Kidney (tissue), 13 donors: ENCODE measurements at regions not wholly inside any gene's neighbourhood (a gene's known extent, or its start where the extent isn't known, plus 50 kb on each side); places are given as distances from the start of the nearest gene placed in this dataset.
A peak's percentile ranks its signal among the peaks of the same experiment; 100 is the strongest.

Experiments used
- DNase-seq, 5 donors: peaks; one replicate each; pipeline ENCODE4 v3.0.0-alpha.2; 2013 to 2020
- FAIRE-seq: peaks from 2 replicates; lab custom pipeline; 2012; peaks lifted over from hg19 to GRCh38; lab: Jason Lieb, UNC
- H3K27ac ChIP-seq, 2 donors: one replicate each; pipeline ENCODE4 v1.7.0; 2013; ENCODE audit warnings: low read depth in 2 of 2, low read length in 2 of 2, inconsistent platforms in 1 of 2
- H3K27me3 ChIP-seq: one replicate; pipeline ENCODE4 v1.7.1; 2013; ENCODE audit warnings: low read length, inconsistent platforms; ENCODE audit not compliant: control insufficient read depth, insufficient read depth
- H3K36me3 ChIP-seq, 3 donors: one replicate each; pipeline versions ENCODE4 v1.7.0 to v1.7.1; 2013; ENCODE audit warnings: low read length in 3 of 3, control low read depth in 1 of 3, inconsistent platforms in 1 of 3; ENCODE audit not compliant: insufficient read depth in 3 of 3, control insufficient read depth in 2 of 3
- H3K4me1 ChIP-seq, 3 donors: one replicate each; pipeline versions ENCODE4 v1.7.0 to v1.7.1; 2013; ENCODE audit warnings: low read length in 3 of 3, inconsistent platforms in 1 of 3, low read depth in 1 of 3; ENCODE audit not compliant: control insufficient read depth in 2 of 3, insufficient read depth in 2 of 3
- H3K4me3 ChIP-seq, 3 donors: one replicate each; pipeline versions ENCODE4 v1.7.0 to v1.8.1; 2013; ENCODE audit warnings: low read length in 3 of 3, control low read depth in 1 of 3, inconsistent platforms in 1 of 3
- H3K9ac ChIP-seq, 3 donors: one replicate each; pipeline versions ENCODE4 v1.7.0 to v1.7.1; 2013; ENCODE audit warnings: low read length in 3 of 3, control low read depth in 1 of 3, inconsistent platforms in 1 of 3
- H3K9me3 ChIP-seq, 3 donors: one replicate each; pipeline versions ENCODE4 v1.7.0 to v1.7.1; 2013; ENCODE audit warnings: low read length in 3 of 3, control low read depth in 1 of 3, inconsistent platforms in 1 of 3; ENCODE audit not compliant: control insufficient read depth in 2 of 3, insufficient read depth in 1 of 3
- CTCF ChIP-seq: IDR thresholded peaks from 3 replicates; pipeline ENCODE4 v1.5.1; 2012; ENCODE audit warnings: mild to moderate bottlenecking, moderate library complexity, borderline replicate concordance; ENCODE audit not compliant: insufficient read depth; ENCODE audit errors: extremely low read depth
- intact Hi-C: fragments of 100-400 bp; cut with DNase I; formaldehyde crosslinking; loops from one replicate; pipeline ENCODE4 v1.11.1; 2022
- donor health status: control.
- donor health status: control.
- donor health status: control.
- donor health status: control.
- donor health status: control.
- donor health status: DM: yes; HTN: yes; CAD: no.
- donor health status: Normal renal cell carcinoma (clear cell type).

- H3K9me3 ChIP-seq = no peaks in the 10 kb centered on the region
- H3K27me3 ChIP-seq = no peaks in the 10 kb centered on the region
- no peaks in the 10 kb centered on the region for H3K36me3 ChIP-seq
- DNase-seq = peak in 4 of 5 donors; percentile 41 to 86 (median 77)
- no peak for TF ChIP-seq CTCF
- FAIRE-seq = no peak
- peak overlapping the region; percentile 28 to 43 (median 37) for H3K4me3 ChIP-seq
- H3K9ac ChIP-seq = peak overlapping the region in 2 of 3 donors; percentile 2 to 20
- H3K4me1 ChIP-seq = no peaks in the 10 kb centered on the region
- peak overlapping the region; percentile 51 to 71 for H3K27ac ChIP-seq
- intact Hi-C loops = loop anchor here (10.0 kb wide), 1 partner anchor 75 kb away; no protein-coding TSS in a partner anchor
These were observed 86.0 kb downstream of the ING1 start for GRCh38 chr13:110799246-110800236.

- TF ChIP-seq CTCF = no peak
- no peaks in the 10 kb centered on the region for H3K36me3 ChIP-seq
- no peak overlapping the region for H3K4me3 ChIP-seq
- DNase-seq = no peak
- no peaks in the 10 kb centered on the region for H3K27me3 ChIP-seq
- FAIRE-seq = no peak
- no peaks in the 10 kb centered on the region for H3K9me3 ChIP-seq
- no peak overlapping the region for H3K9ac ChIP-seq
- intact Hi-C loops = no loop called here
- H3K4me1 ChIP-seq = no peaks in the 10 kb centered on the region
- no peak overlapping the region for H3K27ac ChIP-seq
These were observed 87.5 kb downstream of the ING1 start for GRCh38 chr13:110801044-110801443.

DNA sequence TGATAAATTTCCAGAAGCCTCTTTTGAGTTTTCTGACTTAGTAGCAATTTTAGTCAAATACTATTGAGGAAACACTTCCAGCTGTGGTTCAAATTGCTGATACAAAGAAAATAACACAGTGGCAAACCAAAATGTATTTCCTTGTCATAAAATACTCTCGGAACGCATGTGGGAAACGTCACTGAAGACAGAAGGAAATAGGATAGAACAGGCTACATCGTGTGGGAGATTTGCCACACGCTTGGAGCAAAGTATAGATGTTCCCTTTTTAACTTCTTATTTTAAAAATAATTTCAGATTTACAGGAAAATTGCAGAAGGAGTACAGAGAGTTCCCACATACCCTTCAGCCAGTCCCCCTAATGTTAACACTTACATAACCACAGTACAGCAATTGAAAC is 88.8 kb downstream of the ING1 start:
- no peaks in the 10 kb centered on the region for H3K36me3 ChIP-seq
- DNase-seq = peak in 1 of 5 donors; percentile 44
- no peak for TF ChIP-seq CTCF
- no peak for FAIRE-seq
- no peak overlapping the region for H3K4me3 ChIP-seq
- no peaks in the 10 kb centered on the region for H3K27me3 ChIP-seq
- intact Hi-C loops = no loop called here
- no peak overlapping the region for H3K9ac ChIP-seq
- no peaks in the 10 kb centered on the region for H3K9me3 ChIP-seq
- H3K27ac ChIP-seq = no peak overlapping the region
- no peaks in the 10 kb centered on the region for H3K4me1 ChIP-seq
